ENCODE measurements at regions not wholly inside any gene's neighbourhood (a gene's known extent, or its start where the extent isn't known, plus 50 kb on each side); places are given as distances from the start of the nearest gene placed in this dataset.

- intact Hi-C loops (cut with micrococcal nuclease), result no loop called here
- POLR2A ChIA-PET, result no interaction called here
- H3K9me1 ChIP-seq (ENCODE audit: control insufficient read depth, insufficient read depth, low read length), result no peaks in the 10 kb centered on the region
- TF ChIP-seq ZNF766 (CRISPR knock-in tag; conservative IDR thresholded peaks at IDR 0.05) (peak; percentile 78), NRF1 (conservative IDR thresholded peaks at IDR 0.05 in 1 of 2, IDR thresholded peaks at IDR 0.05 in 1 of 2) (peak; percentile 75 to 80), ARID1B (IDR thresholded peaks at IDR 0.05) (0 out of 2 replicates have a peak, but pooled peaks have one; percentile 19), CBFA2T3 (IDR thresholded peaks at IDR 0.05) (peak; percentile 11; the same call in 1 of the 2 replicates), RUNX1 (IDR thresholded peaks at IDR 0.05; ENCODE audit: low read depth) (no peak), SIRT6 (IDR thresholded peaks at IDR 0.05; ENCODE audit: low read depth, low read length) (no peak)
- WGBS (ENCODE audit: insufficient coverage, low coverage, missing lambda C conversion rate), result 0% methylated on average over 6 of the region's 6 CpGs
- ATAC-seq (no peak), DNase-seq (ENCODE audit: extremely low read depth in 1 of 4, low spot score in 3 of 4) (peak in 2 of 4 experiments; percentile 10 to 14), FAIRE-seq (no peak)
- H3K4me1 ChIP-seq (replicated peaks in 1 of 2; ENCODE audit: control insufficient read depth in 2 of 2, insufficient read depth in 2 of 2, low read length in 2 of 2), result no peaks in the 10 kb centered on the region
- no peak overlapping the region for H3K4me3 ChIP-seq
- CTCF ChIA-PET (ENCODE audit: low intra/inter-chr PET ratio), result no interaction called here
- no peak overlapping the region for H3K27ac ChIP-seq (ENCODE audit: extremely low read depth, low read depth, low read length)
- H3K9ac ChIP-seq (ENCODE audit: insufficient read depth in 1 of 2, low read depth in 2 of 2, low read length in 2 of 2), result no peak overlapping the region
- no peaks in the 10 kb centered on the region for H3K9me3 ChIP-seq (replicated peaks; ENCODE audit: control insufficient read depth, insufficient read depth, low read depth, low read length)
- no TSS peak for BruUV-seq (replicated peaks)
- no peak overlapping the region for H2AFZ ChIP-seq (ENCODE audit: low read depth, low read length)
- no peaks in the 10 kb centered on the region for H3K36me3 ChIP-seq (ENCODE audit: control insufficient read depth, insufficient read depth, low read length)
- no peaks in the 10 kb centered on the region for H3K79me2 ChIP-seq (ENCODE audit: control insufficient read depth, insufficient read depth, low read length)
- H4K20me1 ChIP-seq (replicated peaks; ENCODE audit: control insufficient read depth, insufficient read depth, low read length), result no peaks in the 10 kb centered on the region
- H3K4me2 ChIP-seq (ENCODE audit: insufficient read depth, low read length), result no peak overlapping the region
- in situ Hi-C loops (cut with MboI), result no loop called here
- H3K27me3 ChIP-seq (ENCODE audit: control insufficient read depth in 2 of 2, insufficient read depth in 2 of 2, low read length in 2 of 2), result peaks cover 5 to 36% of the 10 kb centered on the region in 2 experiments; a peak in 3 of 5 replicates
Measured at GRCh38 chr2:201959198-201959597, 74.5 kb upstream of the FZD7 start.

- TF ChIP-seq MECOM (CRISPR knock-in tag; IDR thresholded peaks at IDR 0.05) (no peak), XRCC4 (IDR thresholded peaks at IDR 0.05; ENCODE audit: extremely low read depth, insufficient read depth, insufficient read length) (no peak), ZBTB2 (IDR thresholded peaks at IDR 0.05) (no peak), MYC (IDR thresholded peaks at IDR 0.05; ENCODE audit: low read depth, low read length) (no peak), MYC (CRISPR knock-in tag; IDR thresholded peaks at IDR 0.05; ENCODE audit: borderline replicate concordance, low read depth) (no peak), ZNF280A (IDR thresholded peaks at IDR 0.05; ENCODE audit: low read depth, partially characterized antibody) (no peak), SUPT5H (IDR thresholded peaks at IDR 0.05) (no peak), KAT8 (IDR thresholded peaks at IDR 0.05; ENCODE audit: low read depth) (no peak), ZNF274 (IDR thresholded peaks at IDR 0.05; ENCODE audit: borderline replicate concordance, low read depth, low read length) (no peak)
- ATAC-seq (no peak), DNase-seq (ENCODE audit: extremely low read depth in 1 of 4, low spot score in 3 of 4) (no peak), FAIRE-seq (no peak)
- in situ Hi-C loops (cut with MboI), result no loop called here
- Histone ChIP-seq H3K9me1 (ENCODE audit: control insufficient read depth, insufficient read depth, low read length) (no peaks in the 10 kb centered on the region), H3K9ac (ENCODE audit: insufficient read depth in 1 of 2, low read depth in 2 of 2, low read length in 2 of 2) (no peak overlapping the region), H2AFZ (ENCODE audit: low read depth, low read length) (no peak overlapping the region), H3K4me1 (replicated peaks in 1 of 2; ENCODE audit: control insufficient read depth in 2 of 2, insufficient read depth in 2 of 2, low read length in 2 of 2) (no peaks in the 10 kb centered on the region; a peak in 1 of 5 replicates), H3K27ac (ENCODE audit: extremely low read depth, low read depth, low read length) (no peak overlapping the region), H3K36me3 (ENCODE audit: control insufficient read depth, insufficient read depth, low read length) (no peaks in the 10 kb centered on the region), H3K4me2 (ENCODE audit: insufficient read depth, low read length) (no peak overlapping the region), H3K27me3 (ENCODE audit: control insufficient read depth in 2 of 2, insufficient read depth in 2 of 2, low read length in 2 of 2) (peaks cover 5 to 40% of the 10 kb centered on the region in 2 experiments; a peak in 3 of 5 replicates), H3K79me2 (ENCODE audit: control insufficient read depth, insufficient read depth, low read length) (no peaks in the 10 kb centered on the region), H4K20me1 (replicated peaks; ENCODE audit: control insufficient read depth, insufficient read depth, low read length) (no peaks in the 10 kb centered on the region), H3K9me3 (replicated peaks; ENCODE audit: control insufficient read depth, insufficient read depth, low read depth, low read length) (no peaks in the 10 kb centered on the region), H3K4me3 (no peak overlapping the region)
- WGBS (ENCODE audit: insufficient coverage, low coverage, missing lambda C conversion rate), result 0% methylated on average over 2 of the region's 2 CpGs
- intact Hi-C loops (cut with micrococcal nuclease), result loop anchor here (5.0 kb wide), 1 partner anchor 97 kb away; no protein-coding TSS in a partner anchor
- POLR2A ChIA-PET, result no interaction called here
- no TSS peak for BruUV-seq (replicated peaks)
- CTCF ChIA-PET (ENCODE audit: low intra/inter-chr PET ratio), result no interaction called here
Measured at GRCh38 chr2:201959626-201960025, 74.0 kb upstream of the FZD7 start.

Measured in K562 (cell line).